Neuronal stem cell (in vitro differentiated cells): ENCODE measurements at regions not wholly inside any gene's neighbourhood (a gene's known extent, or its start where the extent isn't known, plus 50 kb on each side); places are given as distances from the start of the nearest gene placed in this dataset.

ENCODE experiments used
- DNase-seq: peaks from one replicate; pipeline ENCODE4 v3.0.0-alpha.2; 2013; ENCODE audit warnings: low spot score
- H2AFZ ChIP-seq: one replicate; pipeline ENCODE4 v1.6.1; 2013; ENCODE audit warnings: mild to moderate bottlenecking, low read length, inconsistent platforms
- H2AK5ac ChIP-seq: 2 replicates; pipeline ENCODE4 v1.6.1; 2013; ENCODE audit warnings: low read depth, mild to moderate bottlenecking, inconsistent platforms, low read length, moderate library complexity, mixed read lengths
- H2BK120ac ChIP-seq: 2 replicates; pipeline ENCODE4 v1.6.1; 2013; ENCODE audit warnings: low read depth, mild to moderate bottlenecking, inconsistent platforms, low read length, moderate library complexity, mixed read lengths
- H2BK12ac ChIP-seq: one replicate; pipeline ENCODE4 v1.6.1; 2013; ENCODE audit warnings: low read length, inconsistent platforms
- H2BK15ac ChIP-seq: 2 replicates; pipeline ENCODE4 v1.6.1; 2013; ENCODE audit warnings: mild to moderate bottlenecking, low read length, inconsistent platforms, mixed read lengths
- H2BK5ac ChIP-seq: one replicate; pipeline ENCODE4 v1.6.1; 2013; ENCODE audit warnings: inconsistent platforms, mild to moderate bottlenecking, low read length, moderate library complexity
- H3K14ac ChIP-seq: one replicate; pipeline ENCODE4 v1.6.1; 2013; ENCODE audit warnings: low read length, inconsistent platforms
- H3K18ac ChIP-seq: 2 replicates; pipeline ENCODE4 v1.6.1; 2013; ENCODE audit warnings: low read length, inconsistent platforms
- H3K23ac ChIP-seq: 2 replicates; pipeline ENCODE4 v1.6.1; 2013; ENCODE audit warnings: low read depth, mild to moderate bottlenecking, mixed read lengths, low read length, inconsistent platforms; ENCODE audit not compliant: poor library complexity
- H3K27ac ChIP-seq: replicated peaks from 3 replicates; pipeline ENCODE4 v1.5.1; 2013; ENCODE audit warnings: low read length, inconsistent platforms
- H3K27me3 ChIP-seq, 3 experiments: 2 replicates each; pipeline ENCODE4 v1.6.1; 2013; ENCODE audit warnings: low read length in 3 of 3, mild to moderate bottlenecking in 2 of 3, inconsistent platforms in 1 of 3, low read depth in 1 of 3, mixed read lengths in 1 of 3, moderate library complexity in 1 of 3; ENCODE audit not compliant: control insufficient read depth in 3 of 3, insufficient read depth in 3 of 3
- H3K36me3 ChIP-seq, 2 donors: replicated peaks in 1 of 2; 2 replicates each; pipeline ENCODE4 v1.6.1; 2013; ENCODE audit warnings: low read length in 2 of 2; ENCODE audit not compliant: control insufficient read depth in 2 of 2, insufficient read depth in 2 of 2
- H3K4ac ChIP-seq: 2 replicates; pipeline ENCODE4 v1.6.1; 2013; ENCODE audit warnings: inconsistent platforms, mild to moderate bottlenecking, low read length, moderate library complexity
- H3K4me1 ChIP-seq, 2 donors: 1 replicate in 1 of 2; 2 replicates in 1 of 2; pipeline ENCODE4 v1.6.1; 2013; ENCODE audit warnings: low read length in 2 of 2, low read depth in 1 of 2; ENCODE audit not compliant: control insufficient read depth in 2 of 2, insufficient read depth in 1 of 2
- H3K4me2 ChIP-seq: one replicate; pipeline ENCODE4 v1.6.1; 2013; ENCODE audit warnings: mild to moderate bottlenecking, low read length, inconsistent platforms; ENCODE audit not compliant: insufficient read depth, poor library complexity, severe bottlenecking
- H3K4me3 ChIP-seq, 2 donors: 2 replicates each; pipeline ENCODE4 v1.5.1; 2013; ENCODE audit warnings: low read length in 2 of 2, mild to moderate bottlenecking in 2 of 2, inconsistent platforms in 1 of 2, moderate library complexity in 1 of 2
- H3K79me1 ChIP-seq: one replicate; pipeline ENCODE4 v1.6.1; 2013; ENCODE audit warnings: low read depth, mild to moderate bottlenecking, inconsistent platforms, low read length, moderate library complexity
- H3K9ac ChIP-seq: one replicate; pipeline ENCODE4 v1.6.1; 2013; ENCODE audit warnings: mild to moderate bottlenecking, low read depth, low read length, inconsistent platforms; ENCODE audit not compliant: poor library complexity
- H3K9me3 ChIP-seq, 2 donors: replicated peaks in 1 of 2; 2 replicates each; pipeline versions ENCODE3 to v1.6.1; 2013; ENCODE audit warnings: low read length in 2 of 2, mild to moderate bottlenecking in 2 of 2, inconsistent platforms in 1 of 2, low read depth in 1 of 2, mixed read lengths in 1 of 2, moderate library complexity in 1 of 2; ENCODE audit not compliant: control insufficient read depth in 2 of 2, insufficient read depth in 1 of 2
- H4K8ac ChIP-seq: one replicate; pipeline ENCODE4 v1.6.1; 2013; ENCODE audit warnings: low read depth, mild to moderate bottlenecking, inconsistent platforms, low read length, moderate library complexity
- H4K91ac ChIP-seq: one replicate; pipeline ENCODE4 v1.6.1; 2013; ENCODE audit warnings: low read length, low read depth, mild to moderate bottlenecking, inconsistent platforms; ENCODE audit not compliant: poor library complexity
- WGBS, 2 donors: extraction: QIAGEN DNeasy Blood & Tissue Kit; methylation state at CpG; one replicate each; pipeline ENCODE4 v1.1.7; 2013; ENCODE audit warnings: missing lambda C conversion rate in 2 of 2, mixed read lengths in 1 of 2; ENCODE audit not compliant: insufficient read length in 2 of 2, insufficient replicate concordance in 1 of 2; ENCODE audit errors: extremely low coverage in 2 of 2; 5-methylcytosine and 5-hydroxymethylcytosine counted together

DNA sequence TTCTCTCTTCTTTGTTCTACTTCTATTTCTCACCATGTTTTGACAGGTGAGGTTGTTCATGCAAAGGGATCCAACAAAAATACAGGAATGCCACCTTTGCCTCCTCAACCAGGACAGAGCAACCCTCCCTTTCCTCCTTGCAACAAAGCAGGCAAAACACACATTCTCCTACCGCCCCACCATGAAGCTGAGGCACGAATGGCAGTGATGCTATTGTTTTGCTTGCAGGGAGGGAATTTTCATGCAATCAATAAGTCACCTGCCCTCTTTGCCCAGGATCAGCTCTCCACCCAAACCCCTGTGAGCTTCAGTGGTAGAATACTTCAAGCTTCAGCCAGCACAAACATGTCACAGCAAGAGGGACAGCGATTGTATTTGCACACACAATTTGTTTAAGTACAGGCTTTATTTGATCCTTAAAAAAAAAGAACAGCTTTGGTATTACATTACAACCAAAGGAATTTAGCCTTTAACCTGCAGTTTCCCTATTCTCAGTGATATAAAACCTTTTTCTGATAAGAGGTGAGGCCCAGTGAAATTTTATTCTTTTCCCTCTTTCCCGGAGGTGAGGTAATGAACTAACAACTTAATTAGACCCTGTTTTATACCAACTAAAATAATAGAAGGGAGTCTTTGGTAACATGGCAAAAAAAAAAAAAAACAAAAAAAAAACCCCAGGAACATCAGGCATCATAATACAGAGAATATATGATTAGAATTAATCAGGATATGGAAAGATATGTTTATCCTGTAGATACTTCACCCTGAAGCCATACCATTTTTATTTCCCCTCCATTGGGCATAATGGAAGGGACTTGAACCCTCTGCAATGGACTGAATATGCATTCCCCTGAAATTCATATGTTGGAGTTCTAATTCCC is 87.0 kb upstream of the EEA1 start:
- Histone ChIP-seq H3K36me3 (no peaks in the 10 kb centered on the region), H3K18ac (no peak overlapping the region), H3K4me1 (peaks cover 0 to 9% of the 10 kb centered on the region in 2 donors), H4K8ac (no peak overlapping the region), H2BK120ac (no peak overlapping the region), H4K91ac (no peak overlapping the region), H3K4ac (no peak overlapping the region), H3K4me2 (no peak overlapping the region), H3K9me3 (no peaks in the 10 kb centered on the region), H3K14ac (no peak overlapping the region), H2AFZ (no peak overlapping the region), H3K9ac (no peak overlapping the region), H3K4me3 (no peak overlapping the region), H2BK12ac (no peak overlapping the region), H3K27ac (no peak overlapping the region), H3K23ac (no peak overlapping the region), H2BK5ac (no peak overlapping the region), H2BK15ac (no peak overlapping the region), H3K27me3 (no peaks in the 10 kb centered on the region), H2AK5ac (no peak overlapping the region), H3K79me1 (no peaks in the 10 kb centered on the region)
- DNase-seq: no peak
- no CpG with 5 or more reads among the region's 4 CpGs for WGBS, 2 donors

DNA sequence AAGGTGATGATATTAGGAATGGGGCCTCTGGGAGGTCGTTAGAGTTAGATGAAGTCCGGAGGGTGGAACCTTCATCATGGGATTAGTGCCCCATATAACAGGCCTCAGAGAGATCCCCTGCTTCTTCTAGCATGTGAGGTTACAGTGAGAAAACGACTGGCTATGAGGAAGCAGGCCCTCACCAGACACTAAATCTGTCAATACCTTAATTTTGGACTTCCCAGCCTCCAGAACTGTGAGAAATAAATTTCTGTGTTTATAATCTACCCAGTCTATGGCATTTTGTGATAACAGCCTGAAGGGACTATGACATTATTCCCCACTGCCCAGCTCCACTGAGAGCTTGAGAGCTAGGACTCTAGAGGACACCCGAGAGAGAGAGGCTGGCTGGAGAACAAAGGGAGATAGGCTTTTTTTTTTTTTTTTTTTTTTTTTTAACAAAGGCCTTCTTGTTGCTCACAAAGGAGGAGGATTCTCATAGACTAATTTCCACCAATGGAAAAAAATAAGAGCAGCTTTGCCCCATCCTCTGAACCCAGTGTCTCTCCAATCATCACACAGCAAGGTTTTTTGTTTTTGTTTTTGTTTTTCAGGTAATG is 87.8 kb upstream of the EEA1 start:
- no peak overlapping the region for H2BK12ac ChIP-seq
- no peak overlapping the region for H2BK15ac ChIP-seq
- H4K8ac ChIP-seq: no peak overlapping the region
- no peak overlapping the region for H2BK5ac ChIP-seq
- H2AK5ac ChIP-seq: no peak overlapping the region
- no CpG with 5 or more reads among the region's 4 CpGs for WGBS, 2 donors
- no peaks in the 10 kb centered on the region for H3K79me1 ChIP-seq
- no peak for DNase-seq
- no peak overlapping the region for H3K4ac ChIP-seq
- H3K9ac ChIP-seq: no peak overlapping the region
- H3K27me3 ChIP-seq: no peaks in the 10 kb centered on the region
- H4K91ac ChIP-seq: no peak overlapping the region
- no peak overlapping the region for H3K18ac ChIP-seq
- no peak overlapping the region for H2BK120ac ChIP-seq
- no peaks in the 10 kb centered on the region for H3K36me3 ChIP-seq
- H3K4me1 ChIP-seq: peaks cover 0 to 7% of the 10 kb centered on the region in 2 donors
- H2AFZ ChIP-seq: no peak overlapping the region
- H3K4me3 ChIP-seq: no peak overlapping the region
- H3K27ac ChIP-seq: no peak overlapping the region
- no peak overlapping the region for H3K4me2 ChIP-seq
- H3K9me3 ChIP-seq: no peaks in the 10 kb centered on the region
- no peak overlapping the region for H3K23ac ChIP-seq
- no peak overlapping the region for H3K14ac ChIP-seq

DNA sequence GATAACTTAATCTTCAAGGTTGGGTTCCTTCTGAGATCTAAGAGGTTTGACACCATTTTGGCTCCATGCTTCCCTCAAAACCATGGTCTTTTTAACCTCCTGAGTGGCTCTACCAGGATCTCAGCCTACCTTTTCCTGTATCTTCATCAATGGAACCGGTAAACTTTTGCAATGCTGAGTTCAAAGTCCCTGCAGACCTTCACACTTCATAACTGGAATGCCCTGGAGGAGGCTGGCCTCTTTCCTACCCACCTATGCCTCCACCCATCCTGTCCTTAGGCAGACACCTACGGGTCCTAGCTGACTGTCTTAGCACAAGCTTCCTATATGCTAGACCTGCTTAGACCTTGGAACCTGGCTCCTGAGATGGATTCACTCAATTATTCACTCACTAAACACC is 89.5 kb upstream of the EEA1 start:
- no CpG with 5 or more reads among the region's 2 CpGs for WGBS, 2 donors
- no peak overlapping the region for H2BK120ac ChIP-seq
- H3K36me3 ChIP-seq: no peaks in the 10 kb centered on the region
- H3K18ac ChIP-seq: no peak overlapping the region
- no peaks in the 10 kb centered on the region for H3K9me3 ChIP-seq
- H2AFZ ChIP-seq: no peak overlapping the region
- H2BK15ac ChIP-seq: no peak overlapping the region
- H3K23ac ChIP-seq: no peak overlapping the region
- H4K8ac ChIP-seq: no peak overlapping the region
- H2BK12ac ChIP-seq: no peak overlapping the region
- H2AK5ac ChIP-seq: no peak overlapping the region
- H3K27me3 ChIP-seq: no peaks in the 10 kb centered on the region
- H3K14ac ChIP-seq: no peak overlapping the region
- H3K4me1 ChIP-seq: peaks cover 0 to 7% of the 10 kb centered on the region in 2 donors
- no peak overlapping the region for H3K27ac ChIP-seq
- DNase-seq: no peak
- H3K79me1 ChIP-seq: no peaks in the 10 kb centered on the region
- no peak overlapping the region for H2BK5ac ChIP-seq
- no peak overlapping the region for H3K4me3 ChIP-seq
- H4K91ac ChIP-seq: no peak overlapping the region
- no peak overlapping the region for H3K4ac ChIP-seq
- H3K9ac ChIP-seq: no peak overlapping the region
- H3K4me2 ChIP-seq: no peak overlapping the region

DNA sequence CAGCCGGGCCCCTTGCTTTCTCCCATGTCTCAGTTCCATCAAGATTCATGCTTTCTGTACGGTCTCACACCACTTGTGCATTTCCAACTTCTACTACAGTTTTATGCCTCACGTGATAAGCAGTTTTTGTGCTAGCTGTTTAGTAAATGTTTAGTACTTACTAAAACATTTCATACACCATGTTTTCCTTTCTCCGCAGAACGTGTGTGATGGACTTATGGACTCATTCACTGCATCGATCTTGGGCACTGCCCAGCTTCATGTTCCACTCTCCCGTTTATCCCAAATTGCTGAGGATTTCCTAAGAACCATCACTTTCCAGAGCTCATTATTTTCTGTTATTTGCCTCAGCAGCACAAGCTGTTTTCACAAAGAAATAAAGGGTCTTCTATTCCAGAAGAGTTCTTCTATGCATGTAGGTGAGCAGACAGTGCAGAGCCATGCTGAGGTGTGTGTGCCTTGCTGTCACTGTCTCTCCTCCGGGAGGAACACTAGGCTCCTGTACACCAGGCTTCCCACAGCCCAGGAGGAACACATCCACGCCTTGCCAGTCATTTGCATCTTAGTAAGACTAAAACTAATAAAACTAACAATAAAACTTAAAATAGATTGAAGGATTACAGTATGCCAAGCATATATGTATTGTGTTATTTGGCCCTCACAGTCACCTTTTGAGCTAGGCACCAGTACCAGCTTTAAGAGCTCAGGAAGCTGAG is 90.3 kb upstream of the EEA1 start:
- no peak overlapping the region for H3K18ac ChIP-seq
- no peak overlapping the region for H2BK15ac ChIP-seq
- no peak overlapping the region for H4K91ac ChIP-seq
- no peak overlapping the region for H3K27ac ChIP-seq
- H3K79me1 ChIP-seq: no peaks in the 10 kb centered on the region
- no peak overlapping the region for H3K4me3 ChIP-seq
- H3K4me2 ChIP-seq: no peak overlapping the region
- no peak overlapping the region for H3K4ac ChIP-seq
- H2AK5ac ChIP-seq: no peak overlapping the region
- no peak overlapping the region for H4K8ac ChIP-seq
- H3K9me3 ChIP-seq: no peaks in the 10 kb centered on the region
- H3K14ac ChIP-seq: no peak overlapping the region
- H3K36me3 ChIP-seq: no peaks in the 10 kb centered on the region
- no peak overlapping the region for H2BK5ac ChIP-seq
- no peak overlapping the region for H2BK120ac ChIP-seq
- DNase-seq: no peak
- no peak overlapping the region for H3K23ac ChIP-seq
- H2AFZ ChIP-seq: no peak overlapping the region
- H2BK12ac ChIP-seq: no peak overlapping the region
- no CpG with 5 or more reads among the region's 9 CpGs for WGBS, 2 donors
- H3K27me3 ChIP-seq: no peaks in the 10 kb centered on the region
- H3K4me1 ChIP-seq: peaks cover 0 to 7% of the 10 kb centered on the region in 2 donors
- no peak overlapping the region for H3K9ac ChIP-seq
